GM12872 (cell line): ENCODE measurements at regions not wholly inside any gene's neighbourhood (a gene's known extent, or its start where the extent isn't known, plus 50 kb on each side); places are given as distances from the start of the nearest gene placed in this dataset.

ENCODE experiments used
- CTCF ChIP-seq: IDR thresholded peaks from 3 replicates; pipeline ENCODE4 v1.5.1; 2011; ENCODE audit warnings: low read depth, mild to moderate bottlenecking, low read length, moderate library complexity; ENCODE audit not compliant: insufficient read depth

GRCh38 chr9:28120626-28121025 is 547.3 kb upstream of the C9orf72 start:
- no peak for TF ChIP-seq CTCF

GRCh38 chr9:28121366-28121765 is 548.1 kb upstream of the C9orf72 start:
- no peak for TF ChIP-seq CTCF

GRCh38 chr9:28124917-28125316 is 551.6 kb upstream of the C9orf72 start:
- no peak for TF ChIP-seq CTCF

GRCh38 chr9:28127101-28127500 is 553.8 kb upstream of the C9orf72 start:
- no peak for TF ChIP-seq CTCF

- no peak for TF ChIP-seq CTCF
Observed at GRCh38 chr9:28134446-28134976, 561.2 kb upstream of the C9orf72 start.

- TF ChIP-seq CTCF: no peak
Observed at GRCh38 chr9:28135549-28135948, 562.3 kb upstream of the C9orf72 start.

DNA sequence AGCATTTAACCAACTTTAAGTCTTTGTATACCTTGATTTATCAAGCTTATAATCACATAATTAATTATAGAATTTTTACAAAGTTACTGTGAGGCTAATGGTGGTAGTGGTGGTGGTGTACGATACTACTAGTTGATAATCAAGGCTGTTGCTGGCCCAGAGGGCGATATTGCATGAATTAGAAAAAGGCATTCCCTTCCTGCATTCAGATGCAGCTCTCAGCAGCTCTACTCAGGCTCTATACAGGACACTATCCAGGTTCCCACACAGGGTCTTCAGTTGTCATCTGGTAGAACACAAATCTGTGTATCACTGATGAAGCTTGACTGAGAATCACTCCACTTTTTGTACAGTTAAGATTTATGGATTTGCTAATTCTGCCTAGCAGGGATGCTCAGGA is 562.8 kb upstream of the C9orf72 start:
- TF ChIP-seq CTCF: no peak

DNA sequence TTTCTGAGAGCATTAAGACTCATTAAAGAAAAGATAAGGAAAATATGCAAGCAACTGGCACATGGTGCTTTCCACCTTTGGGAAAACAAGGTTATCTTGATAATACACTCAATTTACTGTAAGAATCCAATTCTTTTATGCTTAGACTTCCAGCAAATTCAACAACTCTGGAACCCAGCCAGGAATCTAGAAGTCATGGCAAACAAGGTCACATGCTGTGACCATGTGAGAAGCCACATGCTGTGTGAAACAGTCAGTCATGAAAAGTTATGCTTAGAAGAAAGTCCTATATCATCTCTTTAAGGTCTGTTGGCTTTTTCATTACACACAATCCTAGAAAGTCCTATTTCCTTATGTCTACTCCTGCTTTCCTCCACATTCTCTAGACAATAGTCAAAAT is 581.8 kb upstream of the C9orf72 start:
- no peak for TF ChIP-seq CTCF
